Left lung (tissue), 4 donors: ENCODE measurements at regions not wholly inside any gene's neighbourhood (a gene's known extent, or its start where the extent isn't known, plus 50 kb on each side); places are given as distances from the start of the nearest gene placed in this dataset.
A peak's percentile ranks its signal among the peaks of the same experiment; 100 is the strongest.

Source experiments
- ATAC-seq: fragments of 200-7000 bp; cut with Tn5 transposase; one replicate; pipeline ENCODE4 v1.9.1; 2020; ENCODE audit warnings: moderate library complexity
- DNase-seq, 4 donors: peaks; one replicate each; pipeline ENCODE4 v3.0.0-alpha.2; 2013 to 2020
- H3K27ac ChIP-seq, 2 donors: fragments of 200-600 bp; sonication (generic) in 1 of 2; one replicate each; pipeline versions ENCODE4 v1.5.0 to v1.8.0; 2020 to 2021
- H3K27me3 ChIP-seq, 2 donors: fragments of 200-600 bp; sonication (generic) in 1 of 2; one replicate each; pipeline versions ENCODE4 v1.5.0 to v1.8.0; 2020 to 2021
- H3K36me3 ChIP-seq, 2 donors: fragments of 200-600 bp; sonication (generic) in 1 of 2; one replicate each; pipeline versions ENCODE4 v1.5.0 to v1.8.0; 2020 to 2021
- H3K4me1 ChIP-seq, 2 donors: fragments of 200-600 bp; one replicate each; pipeline ENCODE4 v1.8.0; 2021
- H3K4me3 ChIP-seq, 2 donors: fragments of 200-600 bp; sonication (generic) in 1 of 2; one replicate each; pipeline versions ENCODE4 v1.5.0 to v1.8.0; 2020 to 2021; ENCODE audit warnings: mild to moderate bottlenecking in 1 of 2
- H3K9me3 ChIP-seq, 2 donors: fragments of 200-600 bp; sonication (generic) in 1 of 2; one replicate each; pipeline versions ENCODE4 v1.5.0 to v1.8.0; 2020 to 2021
- CTCF ChIP-seq, 2 donors: fragments of 200-600 bp; sonication (generic) in 1 of 2; IDR thresholded peaks; one replicate each; pipeline versions ENCODE4 v1.5.0 to v1.8.0; 2021; ENCODE audit warnings: antibody characterized with exemption in 2 of 2
- intact Hi-C, 2 donors: fragments of 100-400 bp; cut with DNase I; formaldehyde crosslinking; loops; one replicate each; pipeline versions ENCODE4 v1.11.2 to v1.14.2; 2022
- donor health status: DM: no; HTN: yes; CAD: no.
- donor health status: DM: no; HTN: no; CAD: no.

DNA sequence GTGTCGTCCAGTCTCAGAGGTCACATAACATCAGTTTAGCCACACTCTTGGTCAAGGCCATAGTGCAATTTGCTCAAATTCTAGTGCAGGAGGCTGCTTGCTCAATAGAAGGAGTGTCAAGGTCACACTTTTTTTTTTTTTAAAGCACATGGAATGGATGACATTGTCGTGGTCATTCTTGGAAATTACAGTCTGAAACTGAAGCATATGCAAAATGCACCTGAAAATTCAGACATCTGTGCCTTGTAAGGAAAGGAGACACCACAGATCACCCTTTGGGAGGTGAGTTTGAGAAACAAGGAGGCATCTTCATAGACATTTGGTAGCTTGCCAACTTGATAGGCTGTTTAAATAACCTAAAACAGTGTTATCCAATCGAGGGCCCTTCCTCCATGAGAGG, 98.3 kb upstream of the ANKRD10 start:
- Histone ChIP-seq H3K9me3 (no peaks in the 10 kb centered on the region), H3K27ac (no peak overlapping the region), H3K4me3 (no peak overlapping the region), H3K27me3 (no peaks in the 10 kb centered on the region), H3K36me3 (no peaks in the 10 kb centered on the region), H3K4me1 (no peaks in the 10 kb centered on the region)
- DNase-seq (no peak), ATAC-seq (no peak)
- intact Hi-C loops: no loop called here
- no peak for TF ChIP-seq CTCF (IDR thresholded peaks at IDR 0.05)

DNA sequence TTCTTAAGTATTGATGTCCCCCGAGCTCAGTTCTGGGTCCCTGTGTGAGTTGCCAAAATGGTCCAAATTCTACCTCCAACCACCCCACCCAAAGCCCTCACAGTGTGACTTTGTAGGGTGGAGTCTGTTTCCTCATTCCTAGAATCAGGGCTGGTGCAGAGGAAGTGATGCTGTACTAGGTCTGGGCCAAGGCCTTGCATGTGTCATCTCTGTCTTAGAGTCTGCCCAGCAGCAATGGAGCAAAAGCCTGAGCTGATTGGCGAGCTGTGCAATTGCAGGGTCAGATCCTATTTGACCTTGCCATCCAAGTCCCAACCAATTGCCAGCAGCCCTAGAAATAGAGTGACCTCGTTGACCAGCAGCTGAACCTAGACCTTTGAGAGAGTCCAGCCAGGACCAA, 97.0 kb upstream of the ANKRD10 start:
- no peak for DNase-seq
- peak; percentile 16 for ATAC-seq
- Histone ChIP-seq H3K36me3 (no peaks in the 10 kb centered on the region), H3K27ac (no peak overlapping the region), H3K27me3 (no peaks in the 10 kb centered on the region), H3K9me3 (no peaks in the 10 kb centered on the region), H3K4me3 (no peak overlapping the region), H3K4me1 (peaks cover 0 to 3% of the 10 kb centered on the region in 2 donors)
- intact Hi-C loops: no loop called here
- no peak for TF ChIP-seq CTCF (IDR thresholded peaks at IDR 0.05)

DNA sequence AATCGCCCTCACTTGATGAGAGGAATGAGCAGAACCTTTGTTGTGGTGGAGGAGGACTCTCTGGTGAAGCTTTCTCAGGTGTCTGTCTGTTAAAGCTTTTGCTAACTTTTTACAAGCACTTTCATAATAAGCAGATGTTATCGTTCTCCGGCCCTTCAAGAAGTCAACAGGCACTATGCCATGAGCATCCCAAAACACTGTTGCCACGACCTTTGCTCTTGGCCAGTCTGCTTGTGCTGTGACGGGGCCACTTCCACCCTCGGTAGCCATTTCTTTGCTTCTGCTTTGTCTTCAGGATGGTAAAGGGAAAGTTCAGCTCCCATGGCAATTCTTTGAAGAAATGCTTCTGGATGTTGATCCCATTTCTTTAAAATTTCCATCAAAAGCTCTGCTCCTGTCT, 93.5 kb upstream of the ANKRD10 start:
- TF ChIP-seq CTCF (IDR thresholded peaks at IDR 0.05): no peak
- intact Hi-C loops: no loop called here
- no peaks in the 10 kb centered on the region for H3K9me3 ChIP-seq
- ATAC-seq: no peak
- H3K36me3 ChIP-seq: no peaks in the 10 kb centered on the region
- H3K27me3 ChIP-seq: no peaks in the 10 kb centered on the region
- H3K27ac ChIP-seq: peak overlapping the region in 1 of 2 donors; percentile 2
- H3K4me1 ChIP-seq: peaks cover 0 to 20% of the 10 kb centered on the region in 2 donors
- no peak overlapping the region for H3K4me3 ChIP-seq
- DNase-seq: no peak

DNA sequence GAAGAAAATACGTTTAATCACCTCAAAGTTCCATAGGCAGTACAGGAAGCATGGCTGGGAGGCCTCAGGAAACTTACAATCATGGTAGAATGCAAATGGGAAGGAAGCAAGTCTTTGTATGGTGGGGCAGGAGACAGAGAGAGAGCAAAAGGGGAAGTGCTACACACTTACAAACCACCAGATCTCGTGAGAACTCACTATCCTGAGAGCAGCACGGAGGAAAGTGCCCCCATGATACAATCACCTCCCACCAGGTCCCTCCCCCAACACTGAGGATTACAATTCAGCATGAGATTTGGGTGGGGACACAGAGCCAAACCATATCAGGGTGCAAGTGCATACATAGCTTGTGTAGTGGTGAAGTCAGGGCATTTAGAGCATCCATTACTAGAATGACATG, 92.3 kb upstream of the ANKRD10 start:
- H3K9me3 ChIP-seq: no peaks in the 10 kb centered on the region
- no peaks in the 10 kb centered on the region for H3K27me3 ChIP-seq
- H3K4me1 ChIP-seq: peaks cover 0 to 20% of the 10 kb centered on the region in 2 donors
- intact Hi-C loops: no loop called here
- H3K4me3 ChIP-seq: no peak overlapping the region
- no peak for TF ChIP-seq CTCF (IDR thresholded peaks at IDR 0.05)
- ATAC-seq: peak; percentile 4
- peak overlapping the region; percentile 77 to 90 for H3K27ac ChIP-seq
- H3K36me3 ChIP-seq: no peaks in the 10 kb centered on the region
- no peak for DNase-seq

- Histone ChIP-seq H3K27me3 (no peaks in the 10 kb centered on the region), H3K27ac (peak overlapping the region; percentile 77 to 90), H3K36me3 (no peaks in the 10 kb centered on the region), H3K4me3 (no peak overlapping the region), H3K9me3 (no peaks in the 10 kb centered on the region), H3K4me1 (peaks cover 0 to 20% of the 10 kb centered on the region in 2 donors)
- ATAC-seq: peak; percentile 98
- DNase-seq: peak in 3 of 4 donors; percentile 79 to 92 (median 87)
- no peak for TF ChIP-seq CTCF (IDR thresholded peaks at IDR 0.05)
- intact Hi-C loops: no loop called here
These were observed 91.7 kb upstream of the ANKRD10 start for GRCh38 chr13:111006506-111007031.
